ENCODE measurements at regions not wholly inside any gene's neighbourhood (a gene's known extent, or its start where the extent isn't known, plus 50 kb on each side); places are given as distances from the start of the nearest gene placed in this dataset.

- DNase-seq (ENCODE audit: low read depth in 2 of 2) = no peak
- no peak overlapping the region for H3K4me3 ChIP-seq (replicated peaks in 1 of 2; ENCODE audit: low read depth in 2 of 2, low read length in 2 of 2)
- no peak for TF ChIP-seq CTCF (IDR thresholded peaks at IDR 0.05; ENCODE audit: low read depth, low read length)
Observed at GRCh38 chr3:193954752-193955151, 181.2 kb upstream of the HES1 start.

- no peak for DNase-seq (ENCODE audit: low read depth in 2 of 2)
- H3K4me3 ChIP-seq (replicated peaks in 1 of 2; ENCODE audit: low read depth in 2 of 2, low read length in 2 of 2) = no peak overlapping the region
- TF ChIP-seq CTCF (IDR thresholded peaks at IDR 0.05; ENCODE audit: low read depth, low read length) = no peak
Observed at GRCh38 chr3:193955719-193956118, 180.2 kb upstream of the HES1 start.

DNA sequence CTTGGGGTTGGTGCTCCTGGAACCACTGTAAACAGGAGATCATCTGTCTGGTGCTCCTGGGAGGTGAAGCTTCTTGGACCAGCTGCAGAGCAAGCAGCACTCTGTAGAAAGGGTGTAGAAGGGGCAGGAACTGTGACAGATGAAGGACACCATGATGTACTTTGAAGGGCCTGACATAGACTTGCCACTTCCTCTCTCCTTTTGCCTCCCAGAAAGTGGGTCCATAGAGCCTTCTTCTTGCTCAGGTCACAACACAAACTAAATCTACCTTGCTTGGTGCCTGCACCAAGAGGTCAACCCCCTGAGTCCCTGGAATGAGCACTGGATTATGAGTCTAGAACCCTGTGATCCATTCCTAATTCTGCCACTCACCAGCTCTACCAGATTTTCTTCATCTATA is 176.1 kb upstream of the HES1 start:
- TF ChIP-seq CTCF (IDR thresholded peaks at IDR 0.05; ENCODE audit: low read depth, low read length) = no peak
- no peak for DNase-seq (ENCODE audit: low read depth in 2 of 2)
- no peak overlapping the region for H3K4me3 ChIP-seq (replicated peaks in 1 of 2; ENCODE audit: low read depth in 2 of 2, low read length in 2 of 2)

GRCh38 chr3:193960487-193961274 is 175.3 kb upstream of the HES1 start:
- no peak for TF ChIP-seq CTCF (IDR thresholded peaks at IDR 0.05; ENCODE audit: low read depth, low read length)
- no peak for DNase-seq (ENCODE audit: low read depth in 2 of 2)

GRCh38 chr3:193962986-193963685 is 172.8 kb upstream of the HES1 start:
- no peak overlapping the region for H3K4me3 ChIP-seq (replicated peaks in 1 of 2; ENCODE audit: low read depth in 2 of 2, low read length in 2 of 2)
- no peak for DNase-seq (ENCODE audit: low read depth in 2 of 2)
- no peak for TF ChIP-seq CTCF (IDR thresholded peaks at IDR 0.05; ENCODE audit: low read depth, low read length)

More at GRCh38 chr3:193960487-193961274, 175.3 kb upstream of the HES1 start:
- H3K4me3 ChIP-seq (replicated peaks in 1 of 2; ENCODE audit: low read depth in 2 of 2, low read length in 2 of 2) = no peak overlapping the region

DNA sequence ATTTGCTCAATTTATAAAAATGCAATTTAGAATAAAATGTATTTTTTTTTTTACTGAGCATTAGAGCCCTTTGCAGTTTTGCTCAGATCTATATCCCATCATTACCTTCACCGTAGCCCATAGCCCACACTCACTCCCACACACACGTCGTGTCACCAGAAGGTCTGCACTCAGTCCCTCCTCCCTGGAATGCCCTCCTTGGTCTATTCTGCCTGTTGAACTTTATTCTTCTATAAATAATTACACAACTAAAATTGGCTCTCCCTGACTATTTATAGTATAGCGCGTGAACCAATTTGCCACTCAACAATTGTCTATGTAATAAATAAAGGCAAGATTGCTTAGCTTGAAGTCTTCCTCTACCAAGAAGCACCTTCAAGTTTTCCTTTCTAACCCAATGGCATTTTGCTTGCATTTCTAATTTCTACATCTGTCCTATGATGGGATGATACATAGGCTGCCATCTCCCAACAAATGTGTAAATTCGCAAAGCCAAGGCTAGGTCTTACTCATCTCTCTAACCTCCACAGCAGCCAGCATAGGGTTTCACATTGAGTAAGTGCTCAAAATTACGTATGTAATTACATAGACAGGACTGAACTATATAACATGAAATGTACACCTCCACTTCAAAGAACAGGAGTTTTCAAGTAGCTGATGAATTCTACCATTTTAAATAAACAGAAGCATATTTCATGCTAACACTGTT is 172.0 kb upstream of the HES1 start:
- H3K4me3 ChIP-seq (replicated peaks in 1 of 2; ENCODE audit: low read depth in 2 of 2, low read length in 2 of 2) = no peak overlapping the region
- no peak for TF ChIP-seq CTCF (IDR thresholded peaks at IDR 0.05; ENCODE audit: low read depth, low read length)
- no peak for DNase-seq (ENCODE audit: low read depth in 2 of 2)
